Stimulated activated CD4-positive, alpha-beta T cell treated with anti-CD3 and anti-CD28 coated beads, Interleukin-4, amount 100 ng/mL, for 4 hours (primary cell): ENCODE measurements at regions not wholly inside any gene's neighbourhood (a gene's known extent, or its start where the extent isn't known, plus 50 kb on each side); places are given as distances from the start of the nearest gene placed in this dataset.
"Not testable (repeated sequence)": the region's sequence is repeated elsewhere in the genome, so short reads cannot be mapped to it uniquely, and the experiment has no call there.

Experiments used
- DNase-seq, 2 experiments: peaks; one replicate each; pipeline ENCODE4 v3.0.0-alpha.2; 2020

DNA sequence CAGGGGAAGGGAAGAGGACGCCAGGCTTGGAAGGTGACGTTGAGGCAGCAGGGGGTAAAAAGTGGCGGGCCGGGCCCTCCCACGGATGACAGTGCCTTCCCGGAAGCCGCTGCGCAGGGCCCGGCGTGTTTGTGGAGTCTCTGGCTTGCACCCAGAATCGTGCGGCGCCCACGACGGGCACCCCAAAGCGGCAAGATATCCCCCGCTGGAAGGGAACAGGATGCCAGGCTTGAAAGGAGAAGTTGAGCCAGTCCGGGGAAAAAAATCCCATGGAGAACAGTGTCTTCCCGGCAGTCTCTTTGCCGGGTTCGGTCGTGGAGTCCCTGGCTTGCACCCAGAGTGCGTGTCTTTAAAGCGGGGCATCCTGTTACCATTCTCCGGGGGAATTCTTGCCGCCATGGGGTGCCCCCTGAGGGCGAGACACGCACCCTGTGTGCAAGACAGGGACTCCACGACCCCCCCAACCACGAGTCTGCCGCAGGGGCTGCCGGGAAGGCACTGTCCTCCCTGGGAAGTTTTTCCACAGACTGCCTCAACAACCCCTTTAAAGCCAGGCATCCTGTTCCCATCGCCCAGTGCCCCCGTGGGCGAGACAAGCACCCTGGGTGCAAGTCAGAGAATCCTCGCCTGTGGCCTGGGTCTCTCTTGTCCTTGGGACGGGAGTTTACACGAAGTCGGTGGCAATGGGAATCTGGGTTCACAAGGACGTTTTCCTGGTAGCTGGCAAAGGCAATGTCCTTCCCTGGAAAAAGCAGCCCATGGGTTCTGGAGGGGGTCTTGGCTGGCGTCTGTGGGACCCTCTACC, 156.1 kb upstream of the ALG10B start:
- DNase-seq = no peak

DNA sequence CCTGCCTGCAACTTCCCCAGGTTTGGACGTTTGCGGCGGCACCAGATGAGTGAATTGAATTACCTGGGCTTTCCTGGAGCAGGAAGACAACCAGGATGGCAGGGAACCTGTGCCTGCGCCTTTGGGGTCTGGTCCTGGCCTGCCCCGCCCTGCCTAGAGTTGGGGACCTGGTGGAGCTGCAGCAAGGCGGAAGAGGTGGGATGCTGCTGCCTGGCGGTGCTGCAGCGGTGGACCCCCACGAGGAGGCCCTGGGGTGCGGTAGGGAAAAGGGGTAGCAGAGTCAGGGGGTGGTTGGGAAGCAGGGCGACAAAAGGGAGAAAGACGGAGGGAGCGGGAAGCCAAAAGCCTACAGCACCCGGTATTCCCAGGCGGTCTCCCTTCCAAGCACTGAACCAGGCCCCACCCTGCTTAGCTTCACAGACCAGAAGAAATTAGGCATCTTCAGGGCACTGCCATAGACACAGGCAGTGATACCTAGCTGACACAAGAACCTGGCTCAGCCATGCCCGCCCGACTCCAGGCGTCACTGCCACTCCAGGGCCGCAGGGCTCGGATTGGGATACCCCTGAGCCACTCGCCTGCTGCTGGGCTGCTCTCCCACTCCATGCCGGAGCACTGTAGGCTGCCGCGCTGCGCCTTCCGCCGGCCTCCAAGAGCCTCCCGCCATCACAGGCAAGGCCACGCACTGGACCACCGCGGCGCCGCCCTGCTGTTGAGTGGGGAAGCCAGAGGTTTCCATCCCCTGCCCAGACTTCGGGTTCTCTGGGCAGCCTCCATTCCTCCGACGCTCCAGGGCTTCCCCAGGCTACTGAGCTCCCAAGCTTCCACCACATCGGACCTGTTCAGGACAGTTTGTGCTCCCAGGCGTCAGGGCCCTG, 155.2 kb upstream of the ALG10B start:
- DNase-seq = no peak

DNA sequence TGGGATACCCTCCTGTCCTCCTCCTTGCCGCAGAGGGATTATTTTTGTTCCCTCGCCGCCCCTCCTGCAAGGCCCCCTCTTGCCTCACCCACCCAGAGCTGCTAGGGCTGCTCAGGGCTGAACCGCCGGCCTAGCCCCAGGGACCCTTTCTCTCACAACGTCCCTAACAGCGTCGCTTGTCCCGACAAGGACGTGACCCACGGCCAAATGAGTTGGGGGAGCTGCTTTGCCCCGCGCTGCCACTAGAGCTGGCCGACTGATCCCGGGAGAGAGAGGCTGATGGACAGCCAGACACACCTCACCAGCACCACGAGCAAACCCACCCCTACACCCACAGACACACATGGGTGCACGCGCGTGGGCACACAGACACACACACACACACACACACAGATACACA, 154.6 kb upstream of the ALG10B start:
- no peak for DNase-seq

DNA sequence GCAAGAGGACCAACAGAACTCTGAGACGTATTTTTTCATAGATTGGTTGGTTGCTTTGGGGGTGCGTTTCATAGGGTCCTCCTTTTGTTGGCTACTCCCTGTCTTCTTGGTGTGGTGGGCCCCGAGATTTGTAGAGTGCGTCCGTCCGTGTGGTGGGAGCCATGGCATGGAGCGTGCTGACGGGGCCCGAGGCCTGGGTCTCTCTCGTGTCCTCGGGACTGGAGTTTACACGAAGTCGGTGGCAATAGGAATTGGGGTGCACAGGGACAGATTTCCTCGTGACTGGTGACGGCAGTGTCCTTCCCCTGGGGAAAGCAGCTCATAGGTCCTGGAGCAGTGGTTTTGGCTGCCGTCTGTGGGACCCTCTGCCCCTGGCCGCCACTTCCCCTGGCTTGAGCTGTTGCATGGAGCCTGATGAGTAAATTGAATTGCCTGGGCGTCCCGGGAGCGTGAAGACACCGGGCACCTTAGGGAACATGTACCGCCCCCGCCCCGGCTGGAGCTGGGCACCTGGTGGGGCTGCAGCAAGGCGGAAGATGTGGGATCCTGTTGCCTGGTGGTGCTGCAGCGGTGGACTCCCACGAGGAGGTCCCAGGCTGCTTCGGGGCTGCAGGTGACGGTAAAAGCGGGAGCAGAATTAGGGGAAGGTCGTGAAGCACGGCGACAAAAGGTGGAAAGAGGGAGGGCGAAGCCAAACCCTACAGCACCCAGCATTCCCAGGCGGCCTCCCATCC, 153.7 kb upstream of the ALG10B start:
- DNase-seq = no peak

DNA sequence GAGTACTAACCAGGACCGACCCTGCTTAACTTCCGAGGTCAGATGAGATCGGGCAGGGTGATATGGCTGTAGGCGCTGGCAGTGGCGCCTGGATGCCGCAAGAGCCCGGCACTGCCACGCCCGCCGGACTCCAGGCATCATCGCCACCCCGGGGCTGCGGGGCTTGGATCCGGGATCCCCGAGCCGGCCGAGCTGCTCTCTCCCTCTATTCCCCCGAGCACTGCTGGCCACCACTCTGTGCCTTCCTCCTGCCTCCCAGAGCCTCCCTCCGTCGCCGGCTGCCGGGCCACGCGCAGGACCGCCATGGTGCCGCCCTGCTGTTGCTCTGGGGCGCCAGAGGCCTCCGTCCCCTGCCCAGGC, 153.2 kb upstream of the ALG10B start:
- no peak for DNase-seq

DNA sequence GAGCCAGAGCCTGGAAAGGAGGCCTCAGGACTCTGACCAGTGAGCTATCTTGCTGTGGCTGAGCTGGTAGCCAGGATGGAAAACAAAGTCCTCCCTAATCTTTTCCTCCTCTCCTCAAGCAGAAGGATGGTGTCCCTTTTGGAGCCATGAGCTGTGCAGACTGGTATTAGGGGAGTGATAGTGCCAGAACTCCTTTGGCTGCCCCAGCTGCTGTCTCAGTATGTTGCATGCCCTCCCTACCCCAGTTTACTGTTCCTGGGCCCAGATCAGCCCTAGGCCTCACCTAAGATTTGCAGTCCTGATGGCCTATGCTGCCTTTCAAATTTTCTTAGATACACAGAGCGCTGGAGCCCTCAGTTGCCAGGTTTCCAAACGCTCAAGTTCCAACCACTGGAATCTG, 150.3 kb upstream of the ALG10B start:
- DNase-seq = no peak

DNA sequence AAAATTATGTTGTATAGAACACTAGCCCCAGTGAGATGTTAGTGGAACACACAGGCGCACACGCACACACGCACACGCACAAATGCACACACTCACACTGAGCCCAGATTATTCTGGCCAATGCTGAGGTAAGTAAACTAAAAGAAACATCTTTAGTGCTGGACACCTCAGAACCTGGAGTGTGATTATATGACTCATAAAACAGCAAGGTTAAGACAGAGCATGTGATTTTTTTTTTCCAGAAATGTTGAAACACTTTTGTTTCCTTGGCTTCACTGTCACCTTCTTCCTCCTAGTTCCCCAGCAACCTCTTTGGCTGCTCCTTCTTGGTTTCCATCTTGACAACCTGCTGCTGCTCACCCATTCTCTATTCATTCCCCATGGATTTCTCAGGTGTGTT, 141.0 kb upstream of the ALG10B start:
- DNase-seq = no peak

DNA sequence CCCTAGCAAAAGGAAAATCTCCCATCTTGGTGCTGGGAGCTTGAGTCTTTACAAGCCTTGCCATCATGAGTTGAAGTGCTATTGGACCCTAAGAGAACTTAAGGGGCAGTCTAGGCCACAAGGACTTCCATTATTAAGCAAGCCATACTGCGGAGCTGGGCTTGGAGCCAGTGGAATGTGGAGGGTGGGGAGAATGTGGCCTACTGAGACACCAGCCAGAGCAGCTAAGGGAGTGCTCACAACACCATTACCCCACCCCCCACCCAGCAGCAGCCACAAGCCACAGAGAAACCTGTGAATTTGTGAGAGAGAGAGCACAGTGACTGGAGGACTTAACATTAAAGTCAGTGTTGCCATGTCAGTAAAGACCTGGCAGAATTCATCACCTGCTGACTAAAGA, 133.0 kb upstream of the ALG10B start:
- DNase-seq = not testable (repeated sequence)

DNA sequence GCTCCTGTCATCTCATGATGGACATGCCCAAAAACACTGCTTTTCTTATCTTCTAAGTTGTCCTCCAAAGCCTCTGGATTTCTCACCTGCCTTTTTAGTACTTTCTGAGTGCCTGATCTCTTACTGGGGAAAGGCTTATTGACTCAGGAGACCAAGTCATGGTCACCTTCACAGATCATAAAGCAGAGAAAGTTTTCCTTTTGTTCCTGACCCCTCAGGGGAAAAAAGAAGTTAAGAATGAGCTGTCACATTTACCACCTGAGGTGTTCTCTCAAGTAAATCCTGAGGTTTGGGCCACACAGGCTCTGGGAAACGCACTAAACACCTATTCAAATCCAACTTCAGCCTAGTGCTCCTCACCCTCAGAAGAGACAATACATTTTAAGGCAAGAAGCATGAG, 119.3 kb upstream of the ALG10B start:
- not testable (repeated sequence) for DNase-seq

DNA sequence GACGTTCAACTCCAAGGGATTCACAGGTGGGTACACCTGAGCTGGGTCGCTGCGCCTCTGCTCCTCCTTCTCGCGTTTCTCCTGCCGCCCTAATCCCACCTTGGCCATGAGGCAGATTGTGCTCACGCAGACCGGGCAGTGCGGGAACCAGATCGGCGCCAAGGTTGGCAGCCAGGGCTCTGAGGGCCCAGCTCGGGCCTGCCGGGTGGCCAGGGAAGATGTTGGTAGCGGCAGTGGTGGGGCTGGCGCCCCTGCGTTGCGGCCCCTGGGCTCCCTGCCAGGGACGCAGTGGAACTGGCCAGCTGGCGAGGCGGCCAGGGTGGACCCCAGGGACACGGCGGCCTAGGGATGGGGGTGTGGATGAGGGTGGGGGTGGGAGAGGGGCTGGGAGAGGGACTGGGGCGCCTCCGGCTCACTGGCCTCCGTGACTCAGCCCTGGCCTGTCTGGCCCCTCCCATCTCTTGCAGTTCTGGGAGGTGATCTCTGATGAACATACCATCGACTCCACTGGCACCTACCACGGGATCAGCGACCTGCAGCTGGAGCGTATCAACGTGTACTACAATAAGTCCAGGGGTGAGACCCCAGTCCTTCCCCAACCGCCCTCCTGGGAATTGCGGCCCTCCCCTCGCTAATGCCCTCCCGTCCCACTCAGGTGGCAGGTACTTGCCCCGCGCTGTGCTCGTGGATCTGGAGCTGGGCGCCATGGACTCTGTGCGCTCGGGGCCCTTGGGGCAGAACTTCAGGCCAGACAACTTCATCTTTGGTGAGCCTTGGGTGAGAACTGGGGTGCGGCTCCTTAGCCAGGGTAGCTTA, 114.9 kb upstream of the ALG10B start:
- no peak for DNase-seq

DNA sequence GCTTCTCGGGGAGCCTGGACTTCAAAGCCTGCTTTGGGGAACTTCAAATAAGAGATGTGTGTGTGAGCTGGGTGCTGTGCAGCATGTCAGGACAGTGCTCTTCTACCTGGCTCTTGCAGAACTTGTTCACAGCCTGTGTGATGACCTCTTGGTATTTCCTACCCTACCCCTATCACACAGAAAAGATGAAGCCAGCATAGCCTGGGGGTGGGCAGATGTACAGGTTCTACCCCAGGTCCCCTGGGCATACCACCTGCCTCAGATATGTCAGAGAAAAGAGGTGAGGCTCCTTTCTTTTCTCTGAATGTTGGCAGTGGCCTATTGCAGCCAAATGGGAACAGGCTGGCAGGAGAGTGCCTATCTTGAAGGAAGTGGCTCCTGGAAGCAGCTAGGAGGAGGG, 111.7 kb upstream of the ALG10B start:
- no peak for DNase-seq

DNA sequence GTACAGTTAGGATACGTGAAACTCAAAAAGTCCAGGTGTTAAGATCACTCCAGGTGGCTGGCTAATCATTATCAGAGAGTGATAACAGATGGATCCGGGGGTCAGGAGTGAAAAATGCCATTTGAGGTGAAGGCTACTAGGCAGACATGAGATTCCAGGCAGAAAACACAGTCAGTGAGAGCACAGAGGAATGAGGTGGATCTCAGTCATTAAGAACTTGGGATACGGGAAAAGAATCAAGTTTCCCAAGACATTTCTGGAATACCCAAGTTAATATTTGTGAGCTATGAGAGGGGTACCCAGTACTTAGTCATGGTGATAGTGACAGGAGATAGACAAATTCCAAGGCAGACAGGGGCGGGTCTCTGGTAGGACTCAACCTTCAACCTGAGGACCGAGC, 94.6 kb upstream of the ALG10B start:
- DNase-seq = no peak

DNA sequence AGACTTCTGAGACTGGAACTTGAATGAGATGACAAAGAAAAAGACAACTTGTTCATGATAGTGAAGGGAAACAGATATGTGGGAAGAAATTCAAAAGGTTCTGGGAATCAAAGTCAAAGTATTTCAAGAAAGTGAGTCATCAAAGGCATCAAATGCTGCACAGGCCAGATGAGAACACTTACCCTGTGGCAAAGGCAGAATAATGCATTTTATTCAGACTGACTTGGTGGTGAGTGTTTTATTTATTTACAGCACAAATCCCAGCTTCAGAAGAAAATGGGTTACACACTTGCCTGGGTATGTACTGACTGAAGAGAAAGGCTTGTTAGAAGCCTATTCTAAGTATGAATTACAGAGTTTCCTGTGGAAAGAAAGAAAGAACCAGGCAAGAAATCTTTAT, 78.2 kb upstream of the ALG10B start:
- not testable (repeated sequence) for DNase-seq

DNA sequence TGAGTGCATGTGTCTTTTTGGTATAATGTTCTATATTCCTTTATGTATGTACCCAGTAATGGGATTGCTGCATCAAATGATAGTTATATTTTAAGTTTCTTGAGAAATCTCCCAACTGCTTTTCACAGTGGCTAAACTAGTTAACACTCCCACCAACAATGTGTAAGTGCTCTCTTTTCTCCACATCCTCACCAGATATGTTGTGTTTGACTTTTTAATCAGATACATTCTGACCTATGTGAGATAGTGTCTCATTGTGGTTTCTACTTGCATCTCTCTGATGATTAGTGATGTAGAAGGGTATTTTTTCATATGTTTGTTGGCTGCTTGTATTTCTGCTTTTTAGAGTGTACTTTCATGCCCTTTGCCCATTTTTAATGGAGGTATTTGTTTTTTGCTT, 62.8 kb upstream of the ALG10B start:
- DNase-seq = no peak

DNA sequence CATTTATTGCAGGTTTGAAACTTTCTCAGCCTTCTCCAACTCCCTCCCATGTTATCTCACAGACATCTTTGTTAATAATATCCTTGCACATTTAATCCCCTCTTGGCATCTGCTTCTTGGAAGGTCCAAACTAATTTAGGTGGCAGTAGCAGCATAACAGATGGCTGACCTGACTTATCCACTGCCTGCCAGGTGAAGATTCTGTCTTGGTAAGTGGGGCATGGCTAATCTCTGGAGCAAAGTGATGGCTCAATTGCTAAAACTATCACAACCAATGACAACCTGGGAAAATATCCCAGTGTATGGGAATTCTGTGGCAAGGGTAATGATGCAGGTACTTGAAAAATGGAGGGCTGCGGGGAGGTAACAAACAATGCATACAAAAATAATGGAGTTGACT, 58.2 kb upstream of the ALG10B start:
- no peak for DNase-seq
